GM18526 (cell line): ENCODE measurements at regions not wholly inside any gene's neighbourhood (a gene's known extent, or its start where the extent isn't known, plus 50 kb on each side); places are given as distances from the start of the nearest gene placed in this dataset.

ENCODE experiments used
- POLR2A ChIP-seq: IDR thresholded peaks from 3 replicates; pipeline ENCODE4 v1.6.1; 2011; ENCODE audit not compliant: insufficient read length; ENCODE audit errors: extremely low read depth

GRCh38 chrX:39645178-39645895 lies 452.4 kb downstream of the BCOR start:
- no peak for TF ChIP-seq POLR2A

GRCh38 chrX:39648548-39649254 lies 449.1 kb downstream of the BCOR start:
- no peak for TF ChIP-seq POLR2A

- no peak for TF ChIP-seq POLR2A
These were observed 446.9 kb downstream of the BCOR start for GRCh38 chrX:39650768-39651347.

- no peak for TF ChIP-seq POLR2A
These were observed 445.4 kb downstream of the BCOR start for GRCh38 chrX:39652336-39652735.

- TF ChIP-seq POLR2A: no peak
These were observed 444.1 kb downstream of the BCOR start for GRCh38 chrX:39653691-39654090.

- TF ChIP-seq POLR2A: no peak
These were observed 443.4 kb downstream of the BCOR start for GRCh38 chrX:39654183-39654925.

GRCh38 chrX:39654952-39655351 lies 442.8 kb downstream of the BCOR start:
- no peak for TF ChIP-seq POLR2A

GRCh38 chrX:39661116-39661907 lies 436.4 kb downstream of the BCOR start:
- TF ChIP-seq POLR2A: no peak

- TF ChIP-seq POLR2A: no peak
These were observed 431.8 kb downstream of the BCOR start for GRCh38 chrX:39665830-39666518.

GRCh38 chrX:39667191-39667590 lies 430.6 kb downstream of the BCOR start:
- TF ChIP-seq POLR2A: no peak

- no peak for TF ChIP-seq POLR2A
These were observed 429.8 kb downstream of the BCOR start for GRCh38 chrX:39667736-39668482.

GRCh38 chrX:39669668-39670067 lies 428.1 kb downstream of the BCOR start:
- no peak for TF ChIP-seq POLR2A

- TF ChIP-seq POLR2A: no peak
These were observed 427.5 kb downstream of the BCOR start for GRCh38 chrX:39670281-39670680.

- no peak for TF ChIP-seq POLR2A
These were observed 425.4 kb downstream of the BCOR start for GRCh38 chrX:39672405-39672804.
